Activated B cell treated with CpG ODN at 0.5 μM for 24 hours (primary cell): ENCODE measurements at regions not wholly inside any gene's neighbourhood (a gene's known extent, or its start where the extent isn't known, plus 50 kb on each side); places are given as distances from the start of the nearest gene placed in this dataset.

Experiments
- ATAC-seq: fragments of 200-7000 bp; cut with Tn5 transposase; one replicate; pipeline ENCODE4 v1.10.0; 2021; ENCODE audit warnings: low read depth, mild to moderate bottlenecking, moderate library complexity
- CTCF ChIA-PET: fragments of 350-600 bp; sonication (Branson Sonifier 250); formaldehyde crosslinking; loops from one replicate; lab custom pipeline; 2021; ENCODE audit warnings: antibody characterized with exemption; lab: Charles Lee
- POLR2A ChIA-PET: fragments of 350-600 bp; sonication (Branson Sonifier 250); formaldehyde crosslinking; loops from one replicate; lab custom pipeline; 2021; ENCODE audit warnings: antibody characterized with exemption; lab: Charles Lee
- DNase-seq: peaks from one replicate; pipeline ENCODE4 v3.0.0; 2022
- H3K27ac Mint-ChIP-seq: one replicate; pipeline ENCODE4 v1.8.0; 2020; ENCODE audit warnings: mixed read lengths
- H3K27me3 Mint-ChIP-seq: one replicate; pipeline ENCODE4 v1.8.0; 2021; ENCODE audit warnings: mixed read lengths
- H3K36me3 Mint-ChIP-seq: one replicate; pipeline ENCODE4 v1.8.0; 2021; ENCODE audit warnings: low read depth, mixed read lengths
- H3K4me1 Mint-ChIP-seq: one replicate; pipeline ENCODE4 v1.8.0; 2021; ENCODE audit warnings: mixed read lengths
- H3K4me3 Mint-ChIP-seq: one replicate; pipeline ENCODE4 v1.8.0; 2020; ENCODE audit warnings: mild to moderate bottlenecking, mixed read lengths
- H3K9me3 Mint-ChIP-seq: one replicate; pipeline ENCODE4 v1.8.0; 2020; ENCODE audit warnings: mixed read lengths
- intact Hi-C: fragments of 100-400 bp; cut with micrococcal nuclease; formaldehyde crosslinking; loops from one replicate; pipeline ENCODE4 v1.15.1; 2024
- TF ChIP-seq, protein P1 (sequence below): fragments of 200-600 bp; IDR thresholded peaks from one replicate; pipeline ENCODE4 v1.8.0; 2022; ENCODE audit warnings: antibody characterized with exemption, mild to moderate bottlenecking

- intact Hi-C loops, result no loop called here
- ChIA-PET POLR2A (no interaction called here), CTCF (no interaction called here)
Measured at GRCh38 chr3:36210840-36211651, 169.3 kb upstream of the STAC start.

GRCh38 chr3:36211652-36211999 lies 168.7 kb upstream of the STAC start:
- Mint-ChIP-seq H3K9me3 (no peaks in the 10 kb centered on the region), H3K27ac (no peak overlapping the region), H3K27me3 (no peaks in the 10 kb centered on the region), H3K36me3 (no peaks in the 10 kb centered on the region), H3K4me1 (no peaks in the 10 kb centered on the region), H3K4me3 (no peak overlapping the region)
- DNase-seq (no peak), ATAC-seq (no peak)
- ChIA-PET CTCF (no interaction called here), POLR2A (no interaction called here)
- TF ChIP-seq, protein P1, sequence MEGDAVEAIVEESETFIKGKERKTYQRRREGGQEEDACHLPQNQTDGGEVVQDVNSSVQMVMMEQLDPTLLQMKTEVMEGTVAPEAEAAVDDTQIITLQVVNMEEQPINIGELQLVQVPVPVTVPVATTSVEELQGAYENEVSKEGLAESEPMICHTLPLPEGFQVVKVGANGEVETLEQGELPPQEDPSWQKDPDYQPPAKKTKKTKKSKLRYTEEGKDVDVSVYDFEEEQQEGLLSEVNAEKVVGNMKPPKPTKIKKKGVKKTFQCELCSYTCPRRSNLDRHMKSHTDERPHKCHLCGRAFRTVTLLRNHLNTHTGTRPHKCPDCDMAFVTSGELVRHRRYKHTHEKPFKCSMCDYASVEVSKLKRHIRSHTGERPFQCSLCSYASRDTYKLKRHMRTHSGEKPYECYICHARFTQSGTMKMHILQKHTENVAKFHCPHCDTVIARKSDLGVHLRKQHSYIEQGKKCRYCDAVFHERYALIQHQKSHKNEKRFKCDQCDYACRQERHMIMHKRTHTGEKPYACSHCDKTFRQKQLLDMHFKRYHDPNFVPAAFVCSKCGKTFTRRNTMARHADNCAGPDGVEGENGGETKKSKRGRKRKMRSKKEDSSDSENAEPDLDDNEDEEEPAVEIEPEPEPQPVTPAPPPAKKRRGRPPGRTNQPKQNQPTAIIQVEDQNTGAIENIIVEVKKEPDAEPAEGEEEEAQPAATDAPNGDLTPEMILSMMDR, result no peak
- intact Hi-C loops, result no loop called here

More at GRCh38 chr3:36210840-36211651, 169.3 kb upstream of the STAC start:
- DNase-seq (no peak), ATAC-seq (no peak)
- Mint-ChIP-seq H3K9me3 (no peaks in the 10 kb centered on the region), H3K36me3 (no peaks in the 10 kb centered on the region), H3K27me3 (no peaks in the 10 kb centered on the region), H3K27ac (no peak overlapping the region), H3K4me3 (no peak overlapping the region), H3K4me1 (no peaks in the 10 kb centered on the region)
- TF ChIP-seq, protein P1, result no peak

- CTCF ChIA-PET, result no interaction called here
- H3K9me3 Mint-ChIP-seq, result no peaks in the 10 kb centered on the region
- no peaks in the 10 kb centered on the region for H3K27me3 Mint-ChIP-seq
- no peaks in the 10 kb centered on the region for H3K36me3 Mint-ChIP-seq
- ATAC-seq (no peak), DNase-seq (no peak)
- H3K27ac Mint-ChIP-seq, result no peak overlapping the region
- H3K4me1 Mint-ChIP-seq, result no peaks in the 10 kb centered on the region
- POLR2A ChIA-PET, result no interaction called here
- TF ChIP-seq, protein P1, result no peak
- intact Hi-C loops, result no loop called here
- H3K4me3 Mint-ChIP-seq, result no peak overlapping the region
Measured at GRCh38 chr3:36212251-36212650, 168.1 kb upstream of the STAC start.

- Mint-ChIP-seq H3K27ac (no peak overlapping the region), H3K9me3 (no peaks in the 10 kb centered on the region), H3K27me3 (no peaks in the 10 kb centered on the region), H3K36me3 (no peaks in the 10 kb centered on the region), H3K4me1 (no peaks in the 10 kb centered on the region), H3K4me3 (no peak overlapping the region)
- ChIA-PET CTCF (no interaction called here), POLR2A (no interaction called here)
- DNase-seq (no peak), ATAC-seq (no peak)
- intact Hi-C loops, result no loop called here
- TF ChIP-seq, protein P1, result no peak
Measured at GRCh38 chr3:36214460-36214859, 165.8 kb upstream of the STAC start.

DNA sequence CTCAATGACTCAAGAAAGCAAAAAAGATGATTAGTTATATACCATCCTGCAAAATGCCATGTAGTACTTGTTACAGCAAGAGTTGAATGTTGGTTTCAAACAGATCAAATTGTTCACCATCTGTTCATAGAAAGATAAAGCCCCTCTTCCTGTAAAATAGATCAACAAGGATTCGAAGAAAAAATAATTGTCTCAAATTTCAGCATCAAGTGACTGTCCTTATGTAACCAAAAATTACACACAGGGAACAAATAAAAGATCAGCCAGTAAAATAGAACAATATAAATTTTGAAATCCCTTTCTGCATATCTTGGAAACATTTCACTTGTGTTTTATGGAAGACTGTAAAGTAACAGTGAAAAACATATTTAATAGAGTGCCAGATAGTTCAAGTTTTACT lies 165.1 kb upstream of the STAC start:
- H3K27ac Mint-ChIP-seq, result no peak overlapping the region
- TF ChIP-seq, protein P1, result no peak
- ATAC-seq (no peak), DNase-seq (no peak)
- H3K9me3 Mint-ChIP-seq, result no peaks in the 10 kb centered on the region
- ChIA-PET CTCF (no interaction called here), POLR2A (no interaction called here)
- no peaks in the 10 kb centered on the region for H3K36me3 Mint-ChIP-seq
- intact Hi-C loops, result no loop called here
- H3K4me3 Mint-ChIP-seq, result no peak overlapping the region
- H3K4me1 Mint-ChIP-seq, result no peaks in the 10 kb centered on the region
- no peaks in the 10 kb centered on the region for H3K27me3 Mint-ChIP-seq
